Prostate gland (tissue), 2 donors: ENCODE measurements at regions not wholly inside any gene's neighbourhood (a gene's known extent, or its start where the extent isn't known, plus 50 kb on each side); places are given as distances from the start of the nearest gene placed in this dataset.

Experiments used
- CTCF ChIP-seq, 4 experiments: fragments of 200-600 bp in 2 of 4; fragments of 450-650 bp in 2 of 4; sonication (generic) in 2 of 4; IDR thresholded peaks; 1 replicate in 3 of 4; 2 replicates in 1 of 4; pipeline ENCODE4 v1.5.1; 2016 to 2019; ENCODE audit warnings: antibody characterized with exemption in 4 of 4, mild to moderate bottlenecking in 2 of 4, moderate library complexity in 2 of 4
- POLR2A ChIP-seq: fragments of 450-650 bp; IDR thresholded peaks from one replicate; pipeline ENCODE4 v1.6.1; 2016; ENCODE audit warnings: antibody characterized with exemption, mild to moderate bottlenecking
- POLR2AphosphoS5 ChIP-seq: sonication (generic); formaldehyde crosslinking; IDR thresholded peaks from one replicate; pipeline ENCODE4 v1.6.1; 2017; ENCODE audit warnings: antibody characterized with exemption

GRCh38 chr3:87691109-87691508 is 367.7 kb downstream of the CGGBP1 start:
- TF ChIP-seq CTCF (IDR thresholded peaks at IDR 0.05): no peak
- no peak for TF ChIP-seq POLR2A
- TF ChIP-seq POLR2AphosphoS5: no peak
